DLD1 (cell line): ENCODE measurements at regions not wholly inside any gene's neighbourhood (a gene's known extent, or its start where the extent isn't known, plus 50 kb on each side); places are given as distances from the start of the nearest gene placed in this dataset.
"Not testable (repeated sequence)": the region's sequence is repeated elsewhere in the genome, so short reads cannot be mapped to it uniquely, and the experiment has no call there.

Experiments
- in situ Hi-C: cut with HindIII; loops from 2 replicates; pipeline ENCODE4 v1.10.0; 2017; ENCODE audit warnings: low sequenced_read_pairs

GRCh38 chr12:58009405-58010195 lies 68.2 kb downstream of the ATP23 start:
- in situ Hi-C loops: no loop called here

DNA sequence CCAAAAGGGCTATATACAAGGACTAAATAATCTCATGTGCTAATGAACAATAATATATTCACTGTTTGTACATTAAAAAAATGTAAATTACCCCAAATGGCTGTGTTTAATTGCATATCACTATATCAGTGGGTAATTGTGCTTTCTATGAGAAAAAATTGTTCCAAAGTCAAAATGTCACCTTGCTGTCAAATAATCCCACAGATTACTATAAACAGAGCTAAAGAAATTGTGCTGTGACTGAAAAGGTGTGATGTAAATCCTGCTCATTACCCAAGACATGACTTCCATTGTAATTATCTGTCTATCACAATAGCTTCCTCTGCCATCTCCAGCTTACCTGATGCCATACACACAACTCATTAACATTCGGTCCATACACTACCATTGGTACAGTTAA lies 70.3 kb downstream of the ATP23 start:
- in situ Hi-C loops: no loop called here

- in situ Hi-C loops: not testable (repeated sequence)
Measured at GRCh38 chr12:58022379-58023020, 81.1 kb downstream of the ATP23 start.

GRCh38 chr12:58025431-58025830 lies 84.1 kb downstream of the ATP23 start:
- in situ Hi-C loops: no loop called here

GRCh38 chr12:58026426-58026825 lies 85.1 kb downstream of the ATP23 start:
- in situ Hi-C loops: no loop called here

- in situ Hi-C loops: no loop called here
Measured at GRCh38 chr12:58026897-58027891, 85.8 kb downstream of the ATP23 start.

DNA sequence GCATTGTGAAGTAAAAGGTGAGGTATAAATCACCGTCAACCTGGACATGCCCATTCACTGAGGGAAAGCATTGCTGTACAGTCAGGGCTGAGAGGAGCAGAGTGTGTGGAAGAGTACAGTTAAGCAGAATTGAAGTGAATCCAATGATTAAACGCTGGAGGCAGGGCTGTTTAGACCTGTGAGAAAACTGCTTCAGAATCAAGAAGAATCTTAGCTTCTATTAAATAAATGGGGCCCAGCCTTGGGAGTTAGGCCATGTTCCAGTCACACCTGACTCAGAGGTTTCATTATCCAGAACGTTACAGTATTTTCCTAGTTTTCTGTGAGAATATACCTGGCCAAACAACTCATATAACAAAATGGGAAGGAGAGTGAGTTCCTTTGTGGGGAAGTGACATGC lies 86.9 kb downstream of the ATP23 start:
- in situ Hi-C loops: no loop called here

GRCh38 chr12:58029260-58029659 lies 87.9 kb downstream of the ATP23 start:
- in situ Hi-C loops: no loop called here

DNA sequence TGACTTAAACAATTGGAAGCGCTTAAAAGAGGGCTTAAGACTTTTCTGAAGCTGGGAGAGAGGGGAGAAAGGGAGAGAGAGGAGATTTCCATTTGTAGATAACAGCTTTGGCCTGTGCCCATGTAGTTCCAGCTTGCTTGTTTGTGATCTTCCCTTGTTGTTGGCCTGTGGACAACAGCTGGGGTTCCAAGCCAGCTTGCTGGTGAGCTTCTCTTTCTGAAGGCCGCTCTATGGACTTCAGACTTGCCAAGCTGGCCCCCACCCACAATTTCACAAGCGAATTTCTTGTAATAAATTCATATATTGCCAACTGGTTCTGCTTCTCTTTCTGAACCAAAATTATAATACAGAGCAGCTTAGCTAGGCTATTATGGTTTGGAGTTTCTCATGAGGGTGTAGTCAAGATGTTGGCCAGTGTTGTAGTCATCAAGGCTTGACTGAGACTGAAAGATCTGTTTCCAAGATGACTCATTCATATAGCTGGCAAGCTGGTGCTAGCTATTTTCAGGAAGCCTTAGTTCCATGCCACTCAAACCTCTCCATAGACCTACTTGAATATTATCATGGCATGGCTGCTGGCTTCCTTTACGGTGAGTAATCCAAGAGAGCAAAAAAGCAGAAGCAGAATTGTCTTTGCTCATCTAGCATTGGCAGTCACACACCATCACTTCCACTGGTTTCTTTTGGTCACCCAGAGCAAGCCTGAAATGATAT lies 89.4 kb downstream of the ATP23 start:
- in situ Hi-C loops: no loop called here

GRCh38 chr12:58032156-58032555 lies 90.8 kb downstream of the ATP23 start:
- in situ Hi-C loops: no loop called here

DNA sequence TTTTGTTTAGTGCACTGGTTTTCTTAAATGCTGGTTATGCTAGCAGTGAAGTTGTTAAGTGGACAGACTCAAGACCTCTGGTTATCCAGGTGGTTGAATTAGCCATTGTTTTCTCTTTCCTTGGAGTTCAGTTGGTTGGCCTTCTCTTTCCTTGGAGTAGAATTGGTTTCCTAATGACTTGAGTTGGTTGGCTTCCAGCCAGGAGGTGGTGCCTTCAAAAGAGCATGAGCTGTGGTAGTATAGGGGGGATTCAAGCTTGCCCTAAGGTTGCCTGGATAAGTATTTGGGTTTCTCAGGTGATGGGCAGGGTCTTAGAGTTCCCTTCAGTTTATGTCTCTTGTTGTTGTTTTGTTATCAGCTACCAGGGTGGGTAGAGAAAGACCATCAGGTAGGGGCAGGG lies 92.5 kb downstream of the ATP23 start:
- in situ Hi-C loops: no loop called here

DNA sequence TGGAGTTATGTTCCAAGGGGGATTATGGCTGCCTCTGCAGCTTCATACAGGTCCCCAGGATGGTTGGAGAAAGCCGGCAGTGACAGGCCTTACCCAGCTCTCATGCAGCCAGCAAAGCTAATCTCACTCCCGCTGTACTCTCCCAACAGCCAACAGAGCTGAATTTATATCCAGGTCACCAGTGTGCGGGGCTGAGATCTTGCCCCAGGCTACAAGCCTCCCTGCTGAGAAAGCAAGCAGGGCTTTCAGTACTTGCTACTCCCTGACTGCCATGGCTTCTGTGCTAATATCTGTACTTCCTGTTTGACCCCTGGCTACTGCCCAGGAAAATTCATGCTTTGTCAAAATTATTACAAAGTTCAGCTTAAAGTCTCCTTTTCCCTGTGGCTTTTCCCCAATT lies 92.9 kb downstream of the ATP23 start:
- in situ Hi-C loops: no loop called here

GRCh38 chr12:58034712-58035111 lies 93.3 kb downstream of the ATP23 start:
- in situ Hi-C loops: no loop called here

DNA sequence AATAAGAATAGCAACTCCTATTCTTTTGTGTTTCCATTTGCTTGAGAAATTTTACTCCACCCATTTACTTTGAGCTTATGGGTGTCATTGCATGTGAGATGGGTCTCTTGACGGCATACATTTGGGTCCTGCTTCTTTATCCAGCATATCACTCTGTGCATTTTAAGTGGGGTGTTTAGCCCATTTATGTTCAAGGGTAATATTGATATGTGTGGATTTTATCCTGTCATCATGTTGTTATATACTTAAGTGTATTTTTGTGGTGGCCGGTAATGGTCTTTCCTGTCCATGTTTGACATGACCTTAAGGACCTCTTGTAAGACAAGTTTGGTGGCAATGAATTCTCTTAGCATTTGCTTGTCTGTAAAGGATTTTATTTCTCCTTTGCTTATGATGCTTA lies 100.1 kb downstream of the ATP23 start:
- in situ Hi-C loops: no loop called here

- in situ Hi-C loops: no loop called here
Measured at GRCh38 chr12:58044966-58045365, 103.6 kb downstream of the ATP23 start.

- in situ Hi-C loops: no loop called here
Measured at GRCh38 chr12:58046271-58046670, 104.9 kb downstream of the ATP23 start.

DNA sequence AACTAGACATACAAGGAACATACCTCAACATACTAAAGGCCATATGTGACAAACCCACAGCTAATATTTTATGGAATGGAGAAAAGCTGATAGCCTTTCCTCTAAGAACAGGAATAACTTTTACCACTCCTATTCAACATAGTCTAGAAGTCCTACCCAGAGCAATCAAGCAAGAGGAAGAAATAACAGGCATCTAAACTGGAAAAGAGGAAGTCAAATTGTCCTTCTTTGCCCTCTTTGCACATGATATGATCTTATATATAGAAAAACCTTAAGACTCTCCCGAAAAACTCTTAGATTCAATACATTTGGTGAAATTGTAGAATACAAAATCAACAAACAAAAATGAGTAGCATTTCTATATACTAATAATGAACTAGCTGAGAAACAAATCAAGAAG lies 110.0 kb downstream of the ATP23 start:
- in situ Hi-C loops: no loop called here

GRCh38 chr12:58064666-58065065 lies 123.3 kb downstream of the ATP23 start:
- in situ Hi-C loops: no loop called here

DNA sequence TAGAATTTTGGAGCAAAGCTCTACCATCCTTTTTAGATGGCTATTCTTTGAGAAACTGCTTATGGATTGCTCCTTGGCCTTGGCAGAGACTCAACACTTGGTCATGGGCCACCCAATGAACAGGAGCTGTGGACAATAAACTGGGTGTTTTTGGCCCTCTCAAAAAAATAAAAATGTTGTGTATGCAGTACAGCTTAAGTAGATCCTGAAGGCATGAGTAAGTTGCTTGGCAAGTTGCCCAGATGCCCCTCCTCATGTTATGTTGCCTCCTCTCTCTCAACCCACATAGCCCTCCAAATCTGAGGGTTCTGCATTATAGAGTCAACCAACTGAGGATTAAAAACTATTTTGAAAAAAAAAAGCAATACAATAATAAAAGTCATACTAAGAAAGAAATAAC lies 124.9 kb downstream of the ATP23 start:
- in situ Hi-C loops: no loop called here

- in situ Hi-C loops: no loop called here
Measured at GRCh38 chr12:58067610-58068387, 126.4 kb downstream of the ATP23 start.
